NAMALWA (cell line): ENCODE measurements at regions not wholly inside any gene's neighbourhood (a gene's known extent, or its start where the extent isn't known, plus 50 kb on each side); places are given as distances from the start of the nearest gene placed in this dataset.

ENCODE experiments used
- DNase-seq: peaks from one replicate; pipeline ENCODE4 v3.0.0-alpha.2; 2015; ENCODE audit warnings: low spot score

GRCh38 chr10:110436554-110437350, 61.0 kb upstream of the DUSP5 start:
- DNase-seq: no peak

GRCh38 chr10:110437351-110437605, 60.4 kb upstream of the DUSP5 start:
- no peak for DNase-seq

GRCh38 chr10:110437761-110438341, 59.9 kb upstream of the DUSP5 start:
- no peak for DNase-seq

- no peak for DNase-seq
These were observed 55.0 kb upstream of the DUSP5 start for GRCh38 chr10:110442746-110443145.

GRCh38 chr10:110443239-110444003, 54.3 kb upstream of the DUSP5 start:
- DNase-seq: no peak

- no peak for DNase-seq
These were observed 53.7 kb upstream of the DUSP5 start for GRCh38 chr10:110444004-110444337.

GRCh38 chr10:110445871-110446270, 51.8 kb upstream of the DUSP5 start:
- DNase-seq: no peak

- DNase-seq: no peak
These were observed 51.4 kb upstream of the DUSP5 start for GRCh38 chr10:110446277-110446676.

- DNase-seq: no peak
These were observed 50.6 kb upstream of the DUSP5 start for GRCh38 chr10:110446954-110447608.

- DNase-seq: no peak
These were observed 49.8 kb upstream of the DUSP5 start for GRCh38 chr10:110447886-110448285.
